HG03342 (cell line): ENCODE measurements at regions not wholly inside any gene's neighbourhood (a gene's known extent, or its start where the extent isn't known, plus 50 kb on each side); places are given as distances from the start of the nearest gene placed in this dataset.
"Not testable (repeated sequence)": the region's sequence is repeated elsewhere in the genome, so short reads cannot be mapped to it uniquely, and the experiment has no call there.

Experiments used
- ATAC-seq: cut with Tn5 transposase; IDR thresholded peaks from one replicate; pipeline ENCODE4 v1.9.1; 2021; ENCODE audit warnings: mild to moderate bottlenecking, moderate library complexity; ENCODE audit not compliant: unreplicated experiment

DNA sequence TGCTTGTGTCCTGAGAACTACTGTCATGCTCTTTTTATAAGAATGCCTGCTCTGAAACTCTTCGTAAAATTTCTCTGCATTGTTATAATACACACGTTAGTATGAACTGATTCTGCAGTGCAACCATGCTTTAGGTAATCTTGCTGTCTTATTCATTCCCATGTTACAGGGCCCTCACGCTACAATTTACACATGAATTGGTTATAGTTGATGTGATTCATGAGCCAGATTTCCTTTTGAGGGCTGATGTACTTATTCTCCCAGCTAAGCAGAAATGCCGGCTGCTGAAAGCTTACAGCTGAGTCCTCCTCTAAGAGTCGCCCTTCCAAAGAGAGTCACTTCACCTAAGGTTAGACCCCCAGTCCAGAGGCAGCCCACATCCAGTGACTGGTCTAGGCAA is 233.5 kb upstream of the PCSK5 start:
- ATAC-seq: no peak

DNA sequence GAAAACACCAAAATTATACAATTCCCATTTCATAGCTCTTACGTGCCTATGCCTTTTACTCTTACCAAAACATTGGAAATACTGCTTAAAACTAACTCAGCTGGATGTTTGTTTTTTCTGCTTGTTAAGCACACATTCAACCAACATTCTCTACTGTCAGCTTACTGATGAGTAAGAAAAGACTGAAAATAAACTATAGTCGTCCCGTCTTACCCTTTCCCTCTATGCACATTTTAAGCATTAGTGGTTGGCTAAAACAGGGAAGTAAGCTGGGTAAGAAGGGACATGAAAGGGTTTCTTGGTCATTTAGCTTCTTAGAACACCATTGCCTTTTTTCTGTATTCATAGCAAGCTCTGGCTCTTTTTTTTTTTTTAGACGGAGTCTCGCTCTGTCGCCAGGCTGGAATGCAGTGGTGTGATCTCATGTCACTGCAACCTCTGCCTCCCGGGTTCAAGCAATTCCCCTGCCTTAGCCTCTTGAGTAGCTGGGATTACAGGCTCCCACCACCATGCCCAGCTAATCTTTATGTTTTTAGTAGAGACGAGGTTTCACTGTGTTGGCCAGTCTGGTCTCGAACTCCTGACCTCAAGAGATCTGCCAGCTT is 232.1 kb upstream of the PCSK5 start:
- no peak for ATAC-seq

DNA sequence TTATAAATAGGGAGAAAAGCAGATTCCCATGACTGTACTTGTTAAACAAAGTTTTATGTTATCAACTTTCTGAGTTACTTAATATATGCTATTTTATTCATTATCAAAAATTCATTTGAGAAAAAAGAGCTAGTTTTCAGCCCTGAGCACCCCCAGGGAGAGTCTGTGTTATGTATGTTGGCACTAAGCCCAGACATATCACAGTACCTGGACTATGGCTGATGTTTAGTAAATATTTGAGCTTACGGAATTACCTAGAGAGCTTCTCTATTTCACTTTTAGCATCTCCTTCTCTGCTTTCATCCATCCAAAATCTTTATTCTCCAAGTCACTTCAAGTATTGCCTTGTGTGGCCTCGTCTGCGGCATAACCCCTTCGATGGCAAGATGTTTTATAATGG is 225.9 kb upstream of the PCSK5 start:
- ATAC-seq: no peak

DNA sequence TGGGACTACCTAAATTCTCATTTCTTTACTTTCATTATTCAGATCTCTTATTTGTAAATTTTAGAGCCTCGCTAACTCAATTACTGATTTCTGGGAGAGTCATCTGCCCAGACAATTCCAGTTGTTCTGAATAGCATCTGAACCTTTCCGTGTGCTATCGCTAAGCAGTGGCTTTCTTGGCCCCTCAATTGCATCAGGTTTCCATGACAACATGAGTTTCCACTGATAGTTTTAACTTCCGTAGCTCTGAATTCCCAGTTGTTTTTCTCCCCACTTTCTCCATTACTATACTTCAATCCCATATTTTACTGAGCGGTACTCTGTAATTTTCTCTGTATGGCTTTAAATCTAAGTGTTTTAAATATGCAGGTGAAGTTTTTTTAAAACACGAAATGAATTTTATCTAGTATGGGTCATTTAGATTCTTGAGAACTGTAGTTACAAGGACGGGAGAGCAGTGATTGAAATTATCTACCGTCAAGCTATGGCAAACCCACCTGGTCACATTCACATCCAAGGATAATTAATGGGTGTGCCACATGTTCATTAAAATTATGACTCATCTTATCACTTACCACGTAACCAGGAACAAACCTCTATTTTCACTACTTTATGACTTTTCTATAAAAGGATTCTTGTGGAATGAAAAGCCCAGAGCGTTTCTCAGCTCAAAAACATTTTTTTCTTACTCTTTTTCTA is 223.5 kb upstream of the PCSK5 start:
- no peak for ATAC-seq

DNA sequence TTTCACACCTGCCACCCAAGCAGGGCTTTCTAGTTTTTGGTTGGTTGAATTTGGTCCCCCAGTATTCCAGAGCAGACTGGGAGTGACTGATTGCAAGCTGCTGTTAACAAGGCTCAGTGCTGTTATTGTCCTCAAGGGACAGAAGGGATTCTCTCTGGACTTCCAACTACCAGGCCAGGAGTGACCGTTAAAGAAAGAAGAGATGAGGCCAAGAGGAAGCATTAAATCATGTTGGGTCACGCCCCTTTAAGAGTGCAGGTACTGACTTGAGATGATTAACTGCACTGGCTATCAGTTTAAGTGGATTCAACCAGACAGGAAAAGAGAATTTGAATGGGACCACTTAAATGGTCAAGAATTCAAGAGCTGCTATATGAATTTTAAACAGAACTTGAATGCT is 220.8 kb upstream of the PCSK5 start:
- ATAC-seq: no peak

DNA sequence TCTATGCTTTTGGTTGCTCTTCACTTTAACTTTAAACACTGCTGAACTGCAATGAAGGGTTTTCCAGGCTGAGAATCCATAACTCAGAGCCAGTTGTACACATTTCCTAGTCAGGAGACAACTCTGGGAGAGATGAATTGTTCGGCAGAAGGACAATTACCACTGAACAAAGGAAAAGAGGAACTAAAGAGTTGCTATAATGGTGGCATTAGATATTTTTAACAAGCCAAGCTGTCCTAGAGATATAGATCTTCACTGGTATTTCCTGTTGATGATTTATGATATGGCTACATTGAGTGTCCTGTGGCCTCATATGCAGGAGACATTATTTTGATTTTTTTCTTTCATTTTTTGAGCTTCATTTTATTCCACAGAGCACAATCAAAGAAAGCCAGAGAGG is 219.1 kb upstream of the PCSK5 start:
- ATAC-seq: no peak

DNA sequence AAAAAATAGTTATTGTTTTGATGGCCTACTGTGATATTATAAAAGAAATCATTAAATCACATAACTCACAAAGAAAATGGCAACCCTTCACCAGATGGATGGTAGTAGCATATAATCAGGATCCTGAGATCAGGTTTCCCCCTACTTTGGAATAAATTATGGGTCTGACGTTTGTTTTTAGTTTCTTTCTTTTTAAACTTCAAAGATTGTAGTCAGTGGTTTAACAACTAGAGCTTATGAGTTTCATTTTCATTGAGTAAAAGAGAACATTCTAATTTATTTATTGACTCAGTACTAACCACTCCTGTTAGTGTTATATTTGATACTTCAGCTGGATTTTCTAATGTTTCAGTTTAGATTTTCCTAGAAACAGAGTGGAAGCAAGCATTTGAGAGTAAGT is 218.0 kb upstream of the PCSK5 start:
- ATAC-seq: no peak

DNA sequence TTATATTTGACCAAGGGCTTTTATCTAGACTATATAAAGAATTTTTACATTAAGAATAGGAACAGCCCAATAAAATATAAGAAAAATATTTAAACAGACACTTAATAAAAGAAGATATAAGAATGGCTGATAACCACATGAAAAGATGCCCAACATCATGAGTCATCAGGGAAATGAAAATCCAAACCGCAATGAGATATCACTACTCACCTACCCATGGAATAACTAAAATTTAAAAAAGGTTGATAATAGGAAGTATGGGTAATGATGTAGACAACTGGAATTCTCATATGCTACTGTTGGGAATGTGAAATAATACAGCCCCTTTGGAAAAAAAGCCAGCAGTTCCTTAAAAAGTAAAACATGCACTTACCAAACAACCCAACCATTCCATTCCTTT is 206.9 kb upstream of the PCSK5 start:
- ATAC-seq: no peak

DNA sequence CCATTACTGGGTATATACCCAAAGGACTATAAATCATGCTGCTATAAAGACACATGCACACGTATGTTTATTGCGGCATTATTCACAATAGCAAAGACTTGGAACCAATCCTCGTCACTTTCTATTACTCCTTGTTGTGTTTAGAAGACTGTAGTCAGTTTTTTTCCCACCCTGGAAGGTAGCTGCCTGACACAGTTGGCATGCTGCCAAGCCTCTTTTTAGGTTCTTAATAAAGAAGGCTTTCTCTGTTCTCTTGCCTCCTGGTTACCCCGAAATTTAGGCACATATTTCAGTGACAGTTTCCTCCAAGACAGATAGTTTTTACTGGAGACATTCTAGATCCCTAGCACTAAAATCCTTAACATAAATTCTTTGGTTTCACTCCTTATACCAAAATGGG is 205.4 kb upstream of the PCSK5 start:
- ATAC-seq: no peak

DNA sequence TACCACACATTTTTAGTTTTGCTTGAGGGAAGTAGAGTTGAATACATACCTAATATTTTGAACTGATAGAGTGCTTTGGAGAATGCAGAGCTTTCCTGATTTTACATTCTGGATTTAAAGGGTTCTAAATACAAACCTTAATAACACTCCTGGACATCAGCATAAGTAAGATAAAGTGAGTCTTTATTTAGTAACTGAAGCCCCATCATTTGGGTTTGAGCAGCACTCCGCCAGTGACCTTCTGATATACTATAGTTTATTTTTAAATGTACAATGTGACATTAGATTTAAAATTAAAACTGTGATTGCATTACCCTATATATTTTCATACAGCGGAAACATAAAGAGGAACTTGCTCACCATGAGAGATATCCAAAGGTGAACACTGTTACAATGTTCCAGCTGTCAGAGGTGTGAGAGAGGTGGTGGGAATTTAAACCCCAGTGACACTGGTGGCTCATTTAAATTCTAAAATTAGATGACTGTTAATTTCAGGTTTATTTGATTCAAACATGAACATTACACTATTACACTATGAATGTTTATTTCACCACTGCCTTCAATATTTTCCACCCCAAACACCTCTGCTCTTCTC is 203.0 kb upstream of the PCSK5 start:
- no peak for ATAC-seq

DNA sequence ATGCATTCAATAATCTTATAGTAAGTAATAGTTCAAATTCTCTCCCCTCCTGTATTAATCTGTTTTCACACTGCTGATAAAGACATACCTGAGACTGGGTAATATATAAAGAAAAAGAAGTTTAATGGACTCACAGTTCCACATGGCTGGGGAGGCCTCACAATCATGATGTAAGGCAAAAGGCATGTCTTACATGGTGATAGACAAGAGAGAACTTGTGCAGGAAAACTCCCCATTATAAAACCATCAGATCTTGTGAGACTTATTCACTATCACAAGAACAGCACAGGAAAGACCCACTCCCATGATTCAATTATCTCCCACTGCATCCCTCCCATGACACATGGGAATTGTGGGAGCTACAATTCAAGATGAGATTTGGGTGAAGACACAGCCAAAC is 199.9 kb upstream of the PCSK5 start:
- not testable (repeated sequence) for ATAC-seq

DNA sequence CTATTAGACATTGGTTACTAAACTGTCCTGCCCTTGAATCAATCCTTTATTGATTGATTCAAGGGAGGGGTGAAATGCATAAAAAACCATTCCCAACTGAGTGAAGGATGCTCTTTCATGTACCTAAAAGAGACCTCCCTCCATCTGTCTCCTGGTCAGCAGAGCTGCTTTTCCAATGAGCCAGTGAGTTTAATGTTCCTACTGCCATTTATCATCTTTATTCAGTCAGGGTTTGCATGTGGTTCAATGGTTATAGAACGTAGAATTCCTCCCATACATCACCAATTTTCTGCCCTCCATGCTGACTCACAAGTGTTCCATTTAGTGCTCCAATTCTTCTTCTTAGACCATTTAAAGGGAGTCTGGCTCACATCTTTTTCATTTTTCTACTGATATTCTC is 199.1 kb upstream of the PCSK5 start:
- no peak for ATAC-seq

DNA sequence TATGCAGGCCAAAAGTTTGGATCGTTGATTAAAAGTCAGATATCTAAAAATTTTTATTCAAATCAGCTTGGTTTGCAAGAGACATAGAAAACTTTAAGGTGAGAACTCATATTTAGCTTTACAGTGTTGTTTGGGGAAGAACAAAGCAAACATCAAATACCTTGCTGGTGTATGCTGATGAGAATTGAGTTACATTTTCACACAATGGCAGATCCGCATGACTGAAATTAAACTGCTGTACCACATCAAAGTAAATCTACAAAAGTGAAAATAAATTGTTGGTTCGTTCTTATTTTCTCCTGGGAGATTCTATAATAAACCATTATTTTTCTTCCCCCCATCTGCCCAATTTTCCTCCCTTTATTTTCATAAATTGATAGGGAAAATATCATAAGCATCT is 198.2 kb upstream of the PCSK5 start:
- no peak for ATAC-seq

DNA sequence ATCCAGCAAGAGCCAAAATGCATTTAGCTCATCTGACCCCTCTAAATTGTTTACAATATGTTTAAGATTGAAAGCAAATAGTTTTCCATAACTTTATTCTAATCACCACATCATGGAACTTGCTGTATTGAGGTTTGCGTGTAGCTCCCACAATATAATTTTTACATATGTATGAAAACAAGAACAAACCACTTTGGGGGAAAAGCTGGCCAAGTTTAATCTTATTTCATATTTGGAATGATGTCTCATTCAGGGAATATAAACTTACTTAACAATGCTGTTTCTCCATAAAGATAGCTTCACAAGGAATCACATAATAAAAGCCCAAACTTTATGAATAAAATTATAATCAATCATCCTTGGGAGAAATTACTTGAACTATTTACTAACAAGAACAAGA is 194.6 kb upstream of the PCSK5 start:
- ATAC-seq: no peak

DNA sequence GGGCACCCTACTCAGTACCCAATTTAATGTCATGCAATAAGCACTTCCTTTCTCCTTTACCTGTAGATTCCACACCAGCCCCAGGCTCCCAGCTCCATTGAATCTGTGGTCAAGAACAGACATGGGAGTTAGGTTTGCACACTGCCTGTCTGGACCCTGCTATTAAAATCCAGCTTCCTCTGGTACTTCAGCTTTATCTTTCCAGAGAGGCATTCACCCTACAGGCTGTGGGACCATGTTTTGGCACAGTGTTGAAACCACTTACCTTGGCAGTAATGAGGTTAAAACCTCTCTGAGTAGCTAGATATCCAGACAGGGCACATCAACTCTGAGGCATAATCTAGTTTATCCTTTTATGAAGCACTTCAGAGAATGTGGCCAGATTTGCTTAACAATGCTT is 191.5 kb upstream of the PCSK5 start:
- ATAC-seq: no peak

DNA sequence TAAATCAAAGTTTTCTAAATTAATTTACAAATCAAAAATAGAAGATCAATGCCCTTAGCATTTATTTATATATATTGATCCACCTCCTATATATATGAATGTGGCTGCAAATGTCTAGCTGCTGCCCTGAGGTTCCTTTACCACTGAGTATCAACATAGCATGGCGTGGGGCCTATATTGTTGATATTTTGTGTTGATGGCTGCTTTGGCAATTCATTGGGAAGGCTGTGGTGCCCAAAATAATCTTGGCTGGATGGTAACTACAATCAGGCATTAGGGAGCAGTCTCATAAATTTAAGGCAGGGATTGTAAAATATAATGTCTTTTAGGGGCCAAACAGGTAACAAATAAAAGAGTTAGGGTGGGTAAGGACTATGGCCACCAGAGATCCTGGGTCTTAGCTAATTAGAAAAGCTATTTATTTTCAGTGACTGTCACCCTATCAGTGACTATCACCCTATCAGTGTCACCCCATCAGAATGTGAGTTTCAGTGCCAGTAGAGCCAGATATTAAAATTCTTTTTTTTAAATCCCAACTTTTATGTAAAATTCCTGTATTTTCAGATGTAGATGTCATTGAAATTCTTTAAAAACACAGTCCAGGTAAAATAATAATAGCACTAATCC is 190.7 kb upstream of the PCSK5 start:
- no peak for ATAC-seq

DNA sequence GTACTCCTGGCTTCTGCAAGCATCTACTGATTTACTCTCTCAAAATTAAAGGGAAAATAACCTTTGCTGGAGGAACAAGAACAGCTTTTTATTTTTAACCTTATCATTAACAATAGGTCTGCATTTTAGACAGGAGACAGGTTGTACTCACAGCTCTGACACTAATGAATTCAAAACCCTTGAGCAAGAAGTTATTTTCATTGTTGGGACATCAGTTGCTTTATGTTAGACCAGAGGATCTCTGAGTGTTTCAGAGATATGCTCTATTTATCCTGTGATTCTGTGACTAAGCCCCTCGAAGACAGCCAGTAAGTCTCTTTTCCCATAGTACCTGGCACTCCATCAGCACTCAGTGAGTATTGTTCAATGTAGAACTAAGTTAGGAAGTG is 190.2 kb upstream of the PCSK5 start:
- ATAC-seq: no peak

DNA sequence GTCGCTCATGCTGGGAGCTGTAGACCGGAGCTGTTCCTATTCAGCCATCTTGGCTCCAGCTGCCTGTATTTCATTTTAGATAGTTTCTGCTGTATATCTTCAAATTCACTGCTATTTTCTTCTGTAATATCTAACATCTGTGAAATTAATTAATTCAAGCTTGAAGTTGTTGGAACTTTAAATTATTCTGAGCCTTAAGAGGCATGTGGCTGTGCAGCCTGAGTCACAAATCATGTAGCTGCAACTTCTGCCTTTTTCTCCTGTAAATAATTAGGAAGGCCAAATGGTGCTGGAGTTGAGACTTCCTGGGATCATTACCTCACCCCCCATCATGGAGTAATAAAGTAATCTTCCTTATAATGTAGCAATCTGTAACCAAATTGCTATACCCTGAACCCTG is 183.3 kb upstream of the PCSK5 start:
- no peak for ATAC-seq

DNA sequence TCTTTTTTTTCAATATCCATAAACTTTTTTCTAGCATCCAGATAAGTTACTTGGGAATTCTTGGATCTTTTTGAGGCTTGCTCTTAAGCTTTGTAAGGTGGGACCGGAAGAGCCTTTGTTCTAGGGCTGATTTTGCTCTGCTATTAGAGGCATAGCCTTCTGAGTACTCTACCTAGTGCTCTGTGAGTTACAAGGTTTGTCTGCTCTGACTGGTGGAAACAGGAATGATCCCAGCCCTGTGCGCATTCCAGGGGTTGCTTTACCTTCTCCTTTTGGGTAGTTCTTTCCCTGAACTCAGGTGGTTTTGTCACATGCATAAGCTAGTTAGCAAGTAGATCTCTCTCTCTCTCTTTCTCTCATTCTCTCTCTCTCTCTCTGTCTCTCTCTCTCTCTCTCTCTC is 180.8 kb upstream of the PCSK5 start:
- ATAC-seq: no peak

DNA sequence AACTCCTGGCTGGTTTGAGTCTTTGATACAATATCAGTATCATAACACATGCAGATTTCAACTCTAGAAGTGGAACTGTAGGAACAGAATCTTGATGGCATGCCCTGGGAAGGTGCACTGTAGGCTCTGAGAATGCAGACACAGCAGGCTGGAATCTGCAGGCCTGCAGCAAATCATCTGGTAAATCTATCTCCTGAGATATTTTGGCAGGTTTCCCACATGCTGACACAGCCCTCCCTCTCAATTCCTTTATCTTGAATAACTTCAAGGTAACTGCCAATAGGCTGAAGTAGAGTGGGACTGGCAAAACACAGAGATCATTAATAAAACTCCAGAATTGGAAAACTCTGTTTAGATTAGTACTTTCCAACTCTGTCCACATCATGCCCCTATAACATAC is 177.8 kb upstream of the PCSK5 start:
- ATAC-seq: no peak

DNA sequence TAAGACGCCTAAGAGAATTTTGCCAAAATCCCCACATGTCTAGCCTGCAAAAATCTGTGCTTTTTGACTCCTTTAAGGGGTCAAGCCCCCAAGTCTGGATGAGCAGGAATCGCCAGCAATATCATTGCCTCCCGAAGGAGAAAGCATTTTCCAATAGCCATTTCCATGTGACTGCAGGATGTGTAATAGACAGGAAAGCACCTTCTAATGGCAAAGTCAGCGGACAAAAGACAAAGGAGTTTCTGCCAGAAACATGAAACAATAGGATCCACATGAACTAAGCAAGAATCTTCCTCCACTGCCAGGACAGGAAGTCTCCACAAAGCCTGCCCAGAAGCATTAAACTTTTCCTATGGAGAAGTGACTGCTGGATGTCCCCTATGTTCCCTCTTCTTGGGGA is 177.1 kb upstream of the PCSK5 start:
- no peak for ATAC-seq

DNA sequence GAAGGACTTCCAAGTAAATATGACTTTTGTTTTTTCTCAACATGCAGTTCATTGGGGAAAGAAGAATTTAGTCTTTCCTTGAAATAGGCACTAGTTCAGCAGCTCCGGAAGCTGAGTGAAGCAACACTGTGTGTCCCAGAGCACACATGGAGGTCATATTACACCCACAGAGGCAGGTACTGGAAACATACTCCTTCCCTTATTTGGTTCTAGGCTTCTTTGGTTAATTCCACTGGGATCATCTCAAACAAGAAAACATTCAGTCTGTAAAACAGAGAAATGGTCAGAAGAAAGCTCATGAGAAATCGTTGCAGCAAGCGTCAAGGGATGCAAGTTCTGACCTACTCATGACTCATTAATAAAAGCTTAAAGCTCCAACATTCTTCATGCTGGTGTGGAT is 175.1 kb upstream of the PCSK5 start:
- no peak for ATAC-seq
